IMR-90 (cell line): ENCODE measurements at regions not wholly inside any gene's neighbourhood (a gene's known extent, or its start where the extent isn't known, plus 50 kb on each side); places are given as distances from the start of the nearest gene placed in this dataset.
A peak's percentile ranks its signal among the peaks of the same experiment; 100 is the strongest.

Source experiments
- ATAC-seq: fragments of 200-7000 bp; cut with Tn5 transposase; 2 replicates; pipeline ENCODE4 v1.9.1; 2020; ENCODE audit warnings: low read depth, mild to moderate bottlenecking, moderate library complexity
- BruUV-seq: library from RNA; stranded (reverse); fragments of 400-500 nt; replicated peaks from 2 replicates; lab custom pipeline; 2021; lab: Mats Ljungman, UMichigan
- CTCF ChIA-PET: fragments of 300-600 bp; formaldehyde crosslinking; extraction: SDS; loops from one replicate; lab custom pipeline; 2021; ENCODE audit warnings: antibody characterized with exemption; lab: Yijun Ruan, JAX
- POLR2A ChIA-PET: fragments of 300-600 bp; sonication (Branson Sonifier 250); formaldehyde crosslinking; loops from one replicate; lab custom pipeline; 2022; ENCODE audit warnings: antibody characterized with exemption; ENCODE audit not compliant: unreplicated experiment; lab: Charles Lee
- DNase-seq: peaks from one replicate; pipeline ENCODE4 v3.0.0; 2013
- H2AFZ ChIP-seq: replicated peaks from 2 replicates; pipeline ENCODE3; 2013; ENCODE audit warnings: low read length, mild to moderate bottlenecking; ENCODE audit not compliant: poor library complexity
- H2AK5ac ChIP-seq: 2 replicates; pipeline ENCODE4 v1.6.1; 2013; ENCODE audit warnings: low read depth, low read length, inconsistent platforms
- H2AK9ac ChIP-seq: replicated peaks from 2 replicates; pipeline ENCODE3; 2013; ENCODE audit warnings: mild to moderate bottlenecking, low read depth, low read length, moderate library complexity; ENCODE audit not compliant: poor library complexity
- H2BK120ac ChIP-seq: 2 replicates; pipeline ENCODE4 v1.6.1; 2013; ENCODE audit warnings: low read depth, low read length, inconsistent platforms
- H2BK15ac ChIP-seq: 3 replicates; pipeline ENCODE4 v1.6.1; 2013; ENCODE audit warnings: low read depth, low read length, inconsistent platforms
- H2BK20ac ChIP-seq: 2 replicates; pipeline ENCODE4 v1.6.1; 2013; ENCODE audit warnings: low read depth, mild to moderate bottlenecking, inconsistent platforms, low read length, moderate library complexity
- H2BK5ac ChIP-seq: 2 replicates; pipeline ENCODE4 v1.6.1; 2013; ENCODE audit warnings: mild to moderate bottlenecking, low read depth, low read length, inconsistent platforms; ENCODE audit not compliant: poor library complexity, severe bottlenecking
- H3K14ac ChIP-seq: replicated peaks from 2 replicates; pipeline ENCODE4 v1.6.1; 2013; ENCODE audit warnings: low read depth, low read length, inconsistent platforms
- H3K18ac ChIP-seq: 2 replicates; pipeline ENCODE4 v1.6.1; 2013; ENCODE audit warnings: low read depth, low read length, control low read depth
- H3K23ac ChIP-seq: 2 replicates; pipeline ENCODE4 v1.6.1; 2013; ENCODE audit warnings: low read depth, low read length, inconsistent platforms
- H3K27ac ChIP-seq: 2 replicates; pipeline ENCODE4 v1.5.1; 2013; ENCODE audit warnings: mild to moderate bottlenecking, control low read depth, low read length; ENCODE audit not compliant: insufficient read depth
- H3K27me3 ChIP-seq: 2 replicates; pipeline ENCODE4 v1.6.1; 2013; ENCODE audit warnings: low read length; ENCODE audit not compliant: control insufficient read depth, insufficient read depth
- H3K36me3 ChIP-seq: 2 replicates; pipeline ENCODE4 v1.6.1; 2013; ENCODE audit warnings: low read length, mixed read lengths; ENCODE audit not compliant: control insufficient read depth, insufficient read depth
- H3K4ac ChIP-seq: 2 replicates; pipeline ENCODE4 v1.6.1; 2013; ENCODE audit warnings: low read depth, low read length, inconsistent platforms
- H3K4me1 ChIP-seq: 2 replicates; pipeline ENCODE4 v1.6.1; 2013; ENCODE audit warnings: low read length, mixed read lengths; ENCODE audit not compliant: control insufficient read depth, insufficient read depth
- H3K4me2 ChIP-seq: 2 replicates; pipeline ENCODE4 v1.6.1; 2013; ENCODE audit warnings: low read depth, mild to moderate bottlenecking, control low read depth, low read length, moderate library complexity
- H3K4me3 ChIP-seq: 2 replicates; pipeline ENCODE4 v1.5.1; 2013; ENCODE audit warnings: low read depth, mild to moderate bottlenecking, control low read depth, low read length, moderate library complexity; ENCODE audit not compliant: insufficient read depth
- H3K56ac ChIP-seq: 2 replicates; pipeline ENCODE4 v1.6.1; 2013; ENCODE audit warnings: low read length, inconsistent platforms; ENCODE audit not compliant: insufficient read depth; ENCODE audit errors: extremely low read depth
- H3K79me1 ChIP-seq, 2 experiments: 2 replicates each; pipeline ENCODE4 v1.6.1; 2013; ENCODE audit warnings: low read length in 2 of 2, inconsistent platforms in 1 of 2, low read depth in 1 of 2
- H3K9ac ChIP-seq: 2 replicates; pipeline ENCODE4 v1.6.1; 2013; ENCODE audit warnings: low read depth, low read length, control low read depth
- H3K9me1 ChIP-seq: 2 replicates; pipeline ENCODE4 v1.6.1; 2013; ENCODE audit warnings: low read length, inconsistent platforms; ENCODE audit not compliant: insufficient read depth
- H3K9me3 ChIP-seq: 2 replicates; pipeline ENCODE4 v1.6.1; 2013; ENCODE audit warnings: low read length; ENCODE audit not compliant: control insufficient read depth, insufficient read depth
- H4K20me1 ChIP-seq: 2 replicates; pipeline ENCODE4 v1.6.1; 2013; ENCODE audit warnings: low read length, inconsistent platforms; ENCODE audit not compliant: insufficient read depth
- H4K5ac ChIP-seq: 2 replicates; pipeline ENCODE4 v1.6.1; 2013; ENCODE audit warnings: mild to moderate bottlenecking, low read depth, low read length, control low read depth
- H4K8ac ChIP-seq, 2 experiments: 2 replicates each; pipeline ENCODE4 v1.6.1; 2013; ENCODE audit warnings: low read depth in 2 of 2, low read length in 2 of 2, control low read depth in 1 of 2, inconsistent platforms in 1 of 2
- H4K91ac ChIP-seq: 2 replicates; pipeline ENCODE4 v1.6.1; 2013; ENCODE audit warnings: low read depth, low read length, inconsistent platforms; ENCODE audit not compliant: insufficient read depth
- WGBS, 2 experiments: methylation state at CpG; one replicate each; pipeline versions ENCODE4 v1.1.5 to v1.1.7; 2013; ENCODE audit warnings: missing lambda C conversion rate in 2 of 2; ENCODE audit not compliant: insufficient read length in 1 of 2; ENCODE audit errors: extremely low coverage in 2 of 2; 5-methylcytosine and 5-hydroxymethylcytosine counted together
- dilution Hi-C: fragments of 300-500 bp; cut with HindIII; formaldehyde crosslinking; loops from one replicate; pipeline ENCODE4 v1.14.3; 2018; ENCODE audit warnings: low sequenced_read_pairs; ENCODE audit not compliant: unreplicated experiment
- in situ Hi-C: fragments of 300-500 bp; cut with MboI; formaldehyde crosslinking; loops from 3 replicates; pipeline ENCODE4 v1.14.3; 2019; ENCODE audit warnings: low sequenced_read_pairs, inconsistent platforms, mixed read lengths
- intact Hi-C: fragments of 100-400 bp; cut with micrococcal nuclease; formaldehyde crosslinking; loops from 2 replicates; pipeline ENCODE4 v1.10.0; 2022
- TF ChIP-seq, protein P1 (sequence below): fragments of 150-350 bp; IDR thresholded peaks from 2 replicates; pipeline ENCODE4 v1.6.1; 2017; ENCODE audit warnings: mild to moderate bottlenecking, antibody characterized with exemption, low read length, low read depth

GRCh38 chr11:106473089-106473722 is 395.7 kb downstream of the AASDHPPT start:
- POLR2A ChIA-PET: no interaction called here
- no CpG with 5 or more reads among the region's 2 CpGs for WGBS, 2 experiments
- Histone ChIP-seq H3K56ac (no peak overlapping the region), H4K8ac (no peak overlapping the region), H4K5ac (no peak overlapping the region), H3K18ac (no peak overlapping the region), H3K9me3 (peaks cover 4% of the 10 kb centered on the region; the same call in 1 of the 2 replicates), H3K4ac (no peak overlapping the region), H3K79me1 (no peaks in the 10 kb centered on the region), H4K91ac (no peak overlapping the region), H2BK15ac (no peak overlapping the region), H3K23ac (no peak overlapping the region), H2BK120ac (no peak overlapping the region), H2AFZ (no peak overlapping the region), H2BK20ac (no peak overlapping the region), H3K9me1 (no peaks in the 10 kb centered on the region; the same call in 1 of the 2 replicates), H3K36me3 (no peaks in the 10 kb centered on the region), H2BK5ac (no peak overlapping the region), H3K4me3 (no peak overlapping the region), H3K4me2 (no peak overlapping the region), H2AK5ac (no peak overlapping the region), H3K27ac (no peak overlapping the region), H3K9ac (no peak overlapping the region), H4K20me1 (no peaks in the 10 kb centered on the region), H3K27me3 (no peaks in the 10 kb centered on the region), H3K4me1 (peaks cover 7% of the 10 kb centered on the region), H2AK9ac (no peak overlapping the region), H3K14ac (no peak overlapping the region)
- in situ Hi-C loops: no loop called here
- no TSS peak for BruUV-seq
- ATAC-seq (no peak), DNase-seq (peak; percentile 61)
- intact Hi-C loops: no loop called here
- TF ChIP-seq, protein P1, sequence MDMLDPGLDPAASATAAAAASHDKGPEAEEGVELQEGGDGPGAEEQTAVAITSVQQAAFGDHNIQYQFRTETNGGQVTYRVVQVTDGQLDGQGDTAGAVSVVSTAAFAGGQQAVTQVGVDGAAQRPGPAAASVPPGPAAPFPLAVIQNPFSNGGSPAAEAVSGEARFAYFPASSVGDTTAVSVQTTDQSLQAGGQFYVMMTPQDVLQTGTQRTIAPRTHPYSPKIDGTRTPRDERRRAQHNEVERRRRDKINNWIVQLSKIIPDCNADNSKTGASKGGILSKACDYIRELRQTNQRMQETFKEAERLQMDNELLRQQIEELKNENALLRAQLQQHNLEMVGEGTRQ: no peak
- CTCF ChIA-PET: interaction anchor here (0.5 kb wide), 1 partner anchor 112 kb away, joined by 3 read pairs; no protein-coding TSS in a partner anchor
- dilution Hi-C loops: no loop called here
